Activated T-helper 2 cell treated with anti-CD3 and anti-CD28 coated beads, Interferon-gamma antibody, Interleukin-2, Interleukin-4, amounts not matched to agents 10 μg/mL and 5 μg/mL and 100 μg/mL, durations not matched to agents 14 hours and 24 hours and 36 hours (primary cell): ENCODE measurements at regions not wholly inside any gene's neighbourhood (a gene's known extent, or its start where the extent isn't known, plus 50 kb on each side); places are given as distances from the start of the nearest gene placed in this dataset.
"Not testable (repeated sequence)": the region's sequence is repeated elsewhere in the genome, so short reads cannot be mapped to it uniquely, and the experiment has no call there.

ENCODE experiments used
- DNase-seq: peaks from one replicate; pipeline ENCODE4 v3.0.0; 2021; ENCODE audit warnings: low spot score
- H3K27ac Mint-ChIP-seq: one replicate; pipeline ENCODE4 v1.8.0; 2021; ENCODE audit warnings: mixed read lengths
- H3K27me3 Mint-ChIP-seq: one replicate; pipeline ENCODE4 v1.8.0; 2021; ENCODE audit warnings: low read depth, mixed read lengths
- H3K36me3 Mint-ChIP-seq: one replicate; pipeline ENCODE4 v1.8.0; 2021; ENCODE audit warnings: low read depth, mixed read lengths
- H3K4me1 Mint-ChIP-seq: one replicate; pipeline ENCODE4 v1.8.0; 2021; ENCODE audit warnings: low read depth, mixed read lengths
- H3K4me3 Mint-ChIP-seq: one replicate; pipeline ENCODE4 v1.8.0; 2021; ENCODE audit warnings: low read depth, mild to moderate bottlenecking, moderate library complexity, mixed read lengths
- H3K9me3 Mint-ChIP-seq: one replicate; pipeline ENCODE4 v1.8.0; 2021; ENCODE audit warnings: mixed read lengths
- intact Hi-C: fragments of 100-400 bp; cut with micrococcal nuclease; formaldehyde crosslinking; loops from one replicate; pipeline ENCODE4 v1.15.1; 2023

- Mint-ChIP-seq H3K27ac (no peak overlapping the region), H3K4me3 (no peak overlapping the region), H3K9me3 (no peaks in the 10 kb centered on the region), H3K36me3 (no peaks in the 10 kb centered on the region), H3K4me1 (peaks cover 3% of the 10 kb centered on the region), H3K27me3 (no peaks in the 10 kb centered on the region)
- intact Hi-C loops = no loop called here
- no peak for DNase-seq
Observed at GRCh38 chr10:42990721-42991441, 86.0 kb upstream of the RET start.

- intact Hi-C loops = no loop called here
- DNase-seq = no peak
- Mint-ChIP-seq H3K4me3 (no peak overlapping the region), H3K4me1 (peaks cover 3% of the 10 kb centered on the region), H3K27me3 (no peaks in the 10 kb centered on the region), H3K36me3 (no peaks in the 10 kb centered on the region), H3K27ac (no peak overlapping the region), H3K9me3 (no peaks in the 10 kb centered on the region)
Observed at GRCh38 chr10:42991442-42992098, 85.3 kb upstream of the RET start.

- DNase-seq = no peak
- intact Hi-C loops = no loop called here
- Mint-ChIP-seq H3K4me3 (no peak overlapping the region), H3K9me3 (no peaks in the 10 kb centered on the region), H3K36me3 (no peaks in the 10 kb centered on the region), H3K27ac (no peak overlapping the region), H3K4me1 (peaks cover 3% of the 10 kb centered on the region), H3K27me3 (no peaks in the 10 kb centered on the region)
Observed at GRCh38 chr10:42992156-42992956, 84.5 kb upstream of the RET start.

- Mint-ChIP-seq H3K27ac (no peak overlapping the region), H3K27me3 (no peaks in the 10 kb centered on the region), H3K9me3 (no peaks in the 10 kb centered on the region), H3K36me3 (no peaks in the 10 kb centered on the region), H3K4me3 (no peak overlapping the region), H3K4me1 (peaks cover 3% of the 10 kb centered on the region)
- DNase-seq = no peak
- intact Hi-C loops = no loop called here
Observed at GRCh38 chr10:42992957-42993390, 83.9 kb upstream of the RET start.

GRCh38 chr10:42994909-42995308 lies 82.0 kb upstream of the RET start:
- H3K27me3 Mint-ChIP-seq, H3K4me3 Mint-ChIP-seq, DNase-seq, H3K36me3 Mint-ChIP-seq, H3K27ac Mint-ChIP-seq, H3K9me3 Mint-ChIP-seq, H3K4me1 Mint-ChIP-seq, intact Hi-C loops: not testable (repeated sequence)

- Mint-ChIP-seq H3K4me3 (no peak overlapping the region), H3K4me1 (no peaks in the 10 kb centered on the region), H3K9me3 (no peaks in the 10 kb centered on the region), H3K27ac (no peak overlapping the region), H3K27me3 (no peaks in the 10 kb centered on the region), H3K36me3 (no peaks in the 10 kb centered on the region)
- intact Hi-C loops = no loop called here
- DNase-seq = no peak
Observed at GRCh38 chr10:42995537-42995936, 81.3 kb upstream of the RET start.

GRCh38 chr10:42996588-42996987 lies 80.3 kb upstream of the RET start:
- Mint-ChIP-seq H3K9me3 (no peaks in the 10 kb centered on the region), H3K36me3 (no peaks in the 10 kb centered on the region), H3K4me1 (no peaks in the 10 kb centered on the region), H3K27ac (no peak overlapping the region), H3K4me3 (no peak overlapping the region), H3K27me3 (no peaks in the 10 kb centered on the region)
- intact Hi-C loops = no loop called here
- no peak for DNase-seq

GRCh38 chr10:42997151-42997848 lies 79.6 kb upstream of the RET start:
- Mint-ChIP-seq H3K4me1 (no peaks in the 10 kb centered on the region), H3K27me3 (no peaks in the 10 kb centered on the region), H3K27ac (no peak overlapping the region), H3K36me3 (no peaks in the 10 kb centered on the region), H3K4me3 (no peak overlapping the region), H3K9me3 (no peaks in the 10 kb centered on the region)
- intact Hi-C loops = no loop called here
- DNase-seq = no peak

- intact Hi-C loops = no loop called here
- H3K4me1 Mint-ChIP-seq = no peaks in the 10 kb centered on the region
- H3K27ac Mint-ChIP-seq = no peak overlapping the region
- peak; percentile 6 for DNase-seq
- H3K36me3 Mint-ChIP-seq = no peaks in the 10 kb centered on the region
- no peak overlapping the region for H3K4me3 Mint-ChIP-seq
- no peaks in the 10 kb centered on the region for H3K9me3 Mint-ChIP-seq
- H3K27me3 Mint-ChIP-seq = no peaks in the 10 kb centered on the region
Observed at GRCh38 chr10:42997849-42998165, 79.1 kb upstream of the RET start.

- no peak overlapping the region for H3K27ac Mint-ChIP-seq
- no peaks in the 10 kb centered on the region for H3K36me3 Mint-ChIP-seq
- intact Hi-C loops = no loop called here
- no peak for DNase-seq
- H3K27me3 Mint-ChIP-seq = no peaks in the 10 kb centered on the region
- no peaks in the 10 kb centered on the region for H3K4me1 Mint-ChIP-seq
- no peak overlapping the region for H3K4me3 Mint-ChIP-seq
- no peaks in the 10 kb centered on the region for H3K9me3 Mint-ChIP-seq
Observed at GRCh38 chr10:42998481-42999384, 78.1 kb upstream of the RET start.

GRCh38 chr10:42999385-43000020 lies 77.4 kb upstream of the RET start:
- no peaks in the 10 kb centered on the region for H3K4me1 Mint-ChIP-seq
- H3K9me3 Mint-ChIP-seq = no peaks in the 10 kb centered on the region
- no peak for DNase-seq
- intact Hi-C loops = no loop called here
- no peak overlapping the region for H3K27ac Mint-ChIP-seq
- no peak overlapping the region for H3K4me3 Mint-ChIP-seq
- no peaks in the 10 kb centered on the region for H3K36me3 Mint-ChIP-seq
- no peaks in the 10 kb centered on the region for H3K27me3 Mint-ChIP-seq

- Mint-ChIP-seq H3K9me3 (no peaks in the 10 kb centered on the region), H3K27me3 (no peaks in the 10 kb centered on the region), H3K4me1 (no peaks in the 10 kb centered on the region), H3K36me3 (no peaks in the 10 kb centered on the region), H3K27ac (no peak overlapping the region), H3K4me3 (no peak overlapping the region)
- DNase-seq = no peak
- intact Hi-C loops = no loop called here
Observed at GRCh38 chr10:43000021-43000411, 76.9 kb upstream of the RET start.
